A549 (cell line): ENCODE measurements at regions not wholly inside any gene's neighbourhood (a gene's known extent, or its start where the extent isn't known, plus 50 kb on each side); places are given as distances from the start of the nearest gene placed in this dataset.

ENCODE experiments used
- KDM1A ChIP-seq: fragments of 200-600 bp; sonication (generic); IDR thresholded peaks from 2 replicates; pipeline ENCODE4 v1.6.1; 2016; ENCODE audit warnings: low read depth, mild to moderate bottlenecking
- TF ChIP-seq, protein P1 (sequence below): fragments of >200 bp; sonication (Bioruptor Twin); formaldehyde crosslinking; IDR thresholded peaks from 3 replicates; pipeline ENCODE4 v1.5.1; 2016

- TF ChIP-seq KDM1A: no peak
- TF ChIP-seq, protein P1, sequence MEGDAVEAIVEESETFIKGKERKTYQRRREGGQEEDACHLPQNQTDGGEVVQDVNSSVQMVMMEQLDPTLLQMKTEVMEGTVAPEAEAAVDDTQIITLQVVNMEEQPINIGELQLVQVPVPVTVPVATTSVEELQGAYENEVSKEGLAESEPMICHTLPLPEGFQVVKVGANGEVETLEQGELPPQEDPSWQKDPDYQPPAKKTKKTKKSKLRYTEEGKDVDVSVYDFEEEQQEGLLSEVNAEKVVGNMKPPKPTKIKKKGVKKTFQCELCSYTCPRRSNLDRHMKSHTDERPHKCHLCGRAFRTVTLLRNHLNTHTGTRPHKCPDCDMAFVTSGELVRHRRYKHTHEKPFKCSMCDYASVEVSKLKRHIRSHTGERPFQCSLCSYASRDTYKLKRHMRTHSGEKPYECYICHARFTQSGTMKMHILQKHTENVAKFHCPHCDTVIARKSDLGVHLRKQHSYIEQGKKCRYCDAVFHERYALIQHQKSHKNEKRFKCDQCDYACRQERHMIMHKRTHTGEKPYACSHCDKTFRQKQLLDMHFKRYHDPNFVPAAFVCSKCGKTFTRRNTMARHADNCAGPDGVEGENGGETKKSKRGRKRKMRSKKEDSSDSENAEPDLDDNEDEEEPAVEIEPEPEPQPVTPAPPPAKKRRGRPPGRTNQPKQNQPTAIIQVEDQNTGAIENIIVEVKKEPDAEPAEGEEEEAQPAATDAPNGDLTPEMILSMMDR: no peak
Observed at GRCh38 chr9:104991144-104991953, 63.4 kb upstream of the ABCA1 start.
